PC-3 (cell line): ENCODE measurements at regions not wholly inside any gene's neighbourhood (a gene's known extent, or its start where the extent isn't known, plus 50 kb on each side); places are given as distances from the start of the nearest gene placed in this dataset.
"Not testable (repeated sequence)": the region's sequence is repeated elsewhere in the genome, so short reads cannot be mapped to it uniquely, and the experiment has no call there.

ENCODE experiments used
- ATAC-seq: fragments of 200-7000 bp; cut with Tn5 transposase; 2 replicates; pipeline ENCODE4 v1.9.1; 2020; ENCODE audit warnings: mild to moderate bottlenecking, moderate library complexity
- BruUV-seq: library from RNA; stranded (reverse); fragments of 400-500 nt; replicated peaks from 2 replicates; lab custom pipeline; 2021; lab: Mats Ljungman, UMichigan
- CTCF ChIA-PET: fragments of 300-600 bp; sonication (Branson Sonifier 250); formaldehyde crosslinking; loops from one replicate; lab custom pipeline; 2022; ENCODE audit warnings: antibody characterized with exemption; lab: Charles Lee
- POLR2A ChIA-PET: fragments of 300-600 bp; sonication (Branson Sonifier 250); formaldehyde crosslinking; loops from one replicate; lab custom pipeline; 2022; ENCODE audit warnings: antibody characterized with exemption; ENCODE audit not compliant: unreplicated experiment; lab: Charles Lee
- DNase-seq: peaks from one replicate; pipeline ENCODE4 v3.0.0-alpha.2; 2015
- H2AFZ ChIP-seq: fragments of 300-600 bp; sonication (generic); 2 replicates; pipeline ENCODE4 v1.6.0; 2016; ENCODE audit warnings: antibody characterized with exemption, low read length
- H3F3A ChIP-seq: fragments of 300-600 bp; sonication (generic); one replicate; pipeline ENCODE4 v1.6.0; 2017; ENCODE audit warnings: antibody characterized with exemption, low read length, control low read depth, mild to moderate bottlenecking; ENCODE audit not compliant: unreplicated experiment
- H3K27ac ChIP-seq: fragments of 300-600 bp; sonication (generic); 2 replicates; pipeline ENCODE4 v1.5.1; 2016; ENCODE audit warnings: mild to moderate bottlenecking, low read length
- H3K27me3 ChIP-seq: fragments of 300-600 bp; sonication (generic); 2 replicates; pipeline ENCODE4 v1.6.1; 2016; ENCODE audit warnings: low read length, mixed read lengths
- H3K36me3 ChIP-seq: fragments of 300-600 bp; sonication (generic); 2 replicates; pipeline ENCODE4 v1.6.1; 2016; ENCODE audit warnings: low read depth, mixed run types, low read length, mixed read lengths
- H3K4me1 ChIP-seq: fragments of 300-600 bp; sonication (generic); 2 replicates; pipeline ENCODE4 v1.5.1; 2016; ENCODE audit warnings: low read length; ENCODE audit not compliant: insufficient read depth
- H3K4me2 ChIP-seq: fragments of 300-600 bp; sonication (generic); 2 replicates; pipeline ENCODE4 v1.6.0; 2016; ENCODE audit warnings: low read length
- H3K4me3 ChIP-seq: fragments of 300-600 bp; sonication (generic); 2 replicates; pipeline ENCODE4 v1.5.1; 2016; ENCODE audit warnings: mild to moderate bottlenecking, low read length, mixed read lengths
- H3K79me2 ChIP-seq: fragments of 300-600 bp; sonication (generic); 2 replicates; pipeline ENCODE4 v1.6.1; 2017; ENCODE audit warnings: low read length, mixed read lengths
- H3K9ac ChIP-seq: fragments of 300-600 bp; sonication (generic); 2 replicates; pipeline ENCODE4 v1.6.0; 2016; ENCODE audit warnings: mild to moderate bottlenecking, low read length
- H3K9me2 ChIP-seq: fragments of 300-600 bp; sonication (generic); replicated peaks from 2 replicates; pipeline ENCODE4 v1.6.1; 2016; ENCODE audit warnings: mixed run types, low read length, mixed read lengths
- H3K9me3 ChIP-seq: fragments of 300-600 bp; sonication (generic); 2 replicates; pipeline ENCODE4 v1.6.1; 2016; ENCODE audit warnings: low read length, mixed read lengths
- H4K20me1 ChIP-seq: fragments of 300-600 bp; sonication (generic); 2 replicates; pipeline ENCODE4 v1.6.1; 2016; ENCODE audit warnings: low read length, mixed read lengths
- CTCF ChIP-seq: fragments of 300-600 bp; sonication (generic); conservative IDR thresholded peaks from 2 replicates; pipeline ENCODE4 v1.5.1; 2017; ENCODE audit warnings: antibody characterized with exemption, low read depth, mild to moderate bottlenecking, low read length
- EZH2 ChIP-seq: fragments of 300-600 bp; sonication (generic); IDR thresholded peaks from one replicate; pipeline ENCODE4 v1.6.1; 2017; ENCODE audit warnings: antibody characterized with exemption, mild to moderate bottlenecking, low read length; ENCODE audit not compliant: unreplicated experiment
- EZH2phosphoT487 ChIP-seq: fragments of 300-600 bp; sonication (generic); IDR thresholded peaks from 2 replicates; pipeline ENCODE4 v1.6.1; 2018; ENCODE audit warnings: mild to moderate bottlenecking, antibody characterized with exemption, low read length, borderline replicate concordance
- intact Hi-C: fragments of 100-400 bp; cut with micrococcal nuclease; formaldehyde crosslinking; loops from 2 replicates; pipeline ENCODE4 v1.9.0; 2023

DNA sequence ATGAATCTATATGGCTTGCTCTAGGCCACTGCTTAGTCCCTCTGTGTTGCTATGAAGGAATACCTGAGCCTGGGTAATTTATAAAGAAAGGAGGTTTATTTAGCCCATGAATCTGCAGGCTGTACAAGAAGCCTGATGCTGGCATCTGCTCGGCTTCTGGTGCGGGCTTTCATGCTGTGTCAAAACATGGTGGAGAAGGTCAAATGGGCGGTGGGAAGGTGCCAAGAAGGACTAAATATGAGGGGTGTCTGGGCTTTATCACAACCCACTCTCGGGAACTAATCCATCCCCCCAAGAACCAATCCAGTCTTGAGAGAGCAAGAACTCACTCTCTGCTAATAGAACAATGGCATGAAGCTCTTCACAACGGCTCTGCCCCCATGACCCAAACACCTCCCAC lies 481.6 kb downstream of the EIPR1 start:
- H3F3A ChIP-seq: no peaks in the 10 kb centered on the region
- no peaks in the 10 kb centered on the region for H3K9me2 ChIP-seq
- DNase-seq: no peak
- CTCF ChIA-PET: no interaction called here
- H3K79me2 ChIP-seq: no peaks in the 10 kb centered on the region
- no peaks in the 10 kb centered on the region for H3K36me3 ChIP-seq
- no peak overlapping the region for H3K4me2 ChIP-seq
- intact Hi-C loops: no loop called here
- H3K9ac ChIP-seq: no peak overlapping the region
- no TSS peak for BruUV-seq
- H3K4me3 ChIP-seq: no peak overlapping the region
- no peak for ATAC-seq
- no peaks in the 10 kb centered on the region for H3K4me1 ChIP-seq
- H4K20me1 ChIP-seq: no peaks in the 10 kb centered on the region
- H3K27ac ChIP-seq: no peak overlapping the region
- H3K27me3 ChIP-seq: peaks cover 46% of the 10 kb centered on the region
- H3K9me3 ChIP-seq: no peaks in the 10 kb centered on the region
- no peak overlapping the region for H2AFZ ChIP-seq
- POLR2A ChIA-PET: no interaction called here
- TF ChIP-seq EZH2 (no peak), EZH2phosphoT487 (no peak), CTCF (no peak)

DNA sequence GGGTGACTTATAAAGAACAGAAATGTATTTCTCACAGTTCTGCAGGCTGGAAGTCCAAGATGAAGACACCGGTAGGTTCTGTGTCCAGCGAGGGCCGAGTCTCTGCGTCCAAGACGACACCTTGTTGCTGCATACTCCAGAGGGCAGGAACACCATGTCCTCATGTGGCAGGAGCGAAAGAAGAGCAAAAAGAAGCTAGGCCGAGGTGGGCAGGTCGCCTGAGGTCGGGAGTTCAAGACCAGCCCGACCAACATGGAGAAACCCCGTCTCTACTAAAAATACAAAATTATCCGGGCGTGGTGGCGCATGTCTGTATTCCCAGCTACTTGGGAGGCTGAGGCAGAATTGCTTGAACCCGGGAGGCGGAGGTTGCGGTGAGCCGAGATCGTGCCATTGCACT lies 483.6 kb downstream of the EIPR1 start:
- H3K79me2 ChIP-seq, H3K9me3 ChIP-seq, H3K4me2 ChIP-seq, H3K9me2 ChIP-seq, H4K20me1 ChIP-seq, BruUV-seq, CTCF ChIA-PET, intact Hi-C loops, POLR2A ChIA-PET, DNase-seq, H3K9ac ChIP-seq, H3F3A ChIP-seq, H3K4me1 ChIP-seq, ATAC-seq, H3K36me3 ChIP-seq, H3K4me3 ChIP-seq, H2AFZ ChIP-seq, H3K27ac ChIP-seq: not testable (repeated sequence)
- H3K27me3 ChIP-seq: peaks cover 66% of the 10 kb centered on the region

DNA sequence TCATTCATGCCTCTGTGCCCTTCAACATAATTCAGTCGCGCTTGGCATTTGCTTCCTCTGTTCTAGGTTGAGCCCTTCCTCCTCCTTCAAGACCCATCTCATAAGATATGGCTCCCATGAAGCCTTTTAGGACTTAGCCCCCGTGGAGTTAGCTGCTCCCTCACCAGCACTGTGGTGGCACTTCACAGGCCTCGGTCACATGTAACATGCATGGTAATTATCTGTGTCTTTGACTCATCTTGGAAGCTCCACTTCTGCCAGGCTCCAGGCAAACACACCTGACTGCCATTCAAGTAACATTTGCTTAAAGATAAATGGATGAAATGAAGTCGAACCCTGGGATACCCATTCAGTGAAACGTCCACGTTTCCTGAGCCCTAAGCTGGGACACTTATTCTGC lies 484.7 kb downstream of the EIPR1 start:
- Histone ChIP-seq H3K9me2 (no peaks in the 10 kb centered on the region), H3K36me3 (no peaks in the 10 kb centered on the region), H3K9me3 (no peaks in the 10 kb centered on the region), H3K9ac (no peak overlapping the region), H3F3A (no peaks in the 10 kb centered on the region), H3K27ac (no peak overlapping the region), H3K4me3 (no peak overlapping the region), H3K4me1 (no peaks in the 10 kb centered on the region), H3K27me3 (peaks cover 69% of the 10 kb centered on the region), H3K4me2 (no peak overlapping the region), H3K79me2 (no peaks in the 10 kb centered on the region), H4K20me1 (no peaks in the 10 kb centered on the region), H2AFZ (no peak overlapping the region)
- TF ChIP-seq EZH2 (no peak), CTCF (no peak), EZH2phosphoT487 (no peak)
- DNase-seq (no peak), ATAC-seq (no peak)
- intact Hi-C loops: no loop called here
- ChIA-PET CTCF (no interaction called here), POLR2A (no interaction called here)
- BruUV-seq: no TSS peak
